Neural crest cell (in vitro differentiated cells): ENCODE measurements at regions not wholly inside any gene's neighbourhood (a gene's known extent, or its start where the extent isn't known, plus 50 kb on each side); places are given as distances from the start of the nearest gene placed in this dataset.

Experiments used
- DNase-seq: peaks from one replicate; pipeline ENCODE4 v3.0.0; 2021; ENCODE audit warnings: low read depth, mixed read lengths, low spot score
- H3K27ac Mint-ChIP-seq: one replicate; pipeline ENCODE4 v1.8.0; 2021; ENCODE audit warnings: mild to moderate bottlenecking, mixed read lengths; ENCODE audit not compliant: unreplicated experiment
- H3K27me3 Mint-ChIP-seq: 2 replicates; pipeline ENCODE4 v1.8.0; 2021; ENCODE audit warnings: low read depth, mild to moderate bottlenecking, mixed read lengths
- H3K36me3 Mint-ChIP-seq: 2 replicates; pipeline ENCODE4 v1.8.0; 2021; ENCODE audit warnings: low read depth, mild to moderate bottlenecking, mixed read lengths
- H3K4me1 Mint-ChIP-seq: 2 replicates; pipeline ENCODE4 v1.8.0; 2021; ENCODE audit warnings: mixed read lengths
- H3K4me3 Mint-ChIP-seq: one replicate; pipeline ENCODE4 v1.8.0; 2021; ENCODE audit warnings: mild to moderate bottlenecking, mixed read lengths
- H3K9me3 Mint-ChIP-seq: 2 replicates; pipeline ENCODE4 v1.8.0; 2021; ENCODE audit warnings: mixed read lengths
- CTCF ChIP-seq: fragments of 200-600 bp; sonication (generic); conservative IDR thresholded peaks from 2 replicates; pipeline ENCODE4 v1.5.0; 2021; ENCODE audit warnings: antibody characterized with exemption, mild to moderate bottlenecking

DNA sequence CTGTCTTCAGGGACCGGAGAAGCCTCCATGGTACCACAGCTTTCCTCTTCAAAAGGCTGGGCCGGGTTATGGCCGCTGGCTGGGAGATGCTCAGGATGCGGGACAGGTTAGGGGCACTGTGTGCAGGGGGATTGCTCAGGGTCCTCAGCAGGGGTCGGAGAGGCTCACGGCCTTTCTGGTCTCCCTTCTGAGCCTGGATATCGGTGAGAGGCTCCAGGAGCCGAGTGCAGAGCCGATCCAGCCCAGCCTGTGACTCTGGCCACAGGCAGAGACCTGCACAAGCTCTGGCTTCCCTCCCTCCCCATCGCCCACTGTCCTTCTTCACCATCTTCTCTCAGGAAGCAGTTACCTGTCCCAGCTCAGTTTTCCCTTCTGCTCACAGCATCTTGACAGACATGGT is 306.0 kb downstream of the ZNF536 start:
- Mint-ChIP-seq H3K36me3 (no peaks in the 10 kb centered on the region), H3K27ac (no peak overlapping the region), H3K4me1 (peaks cover 6% of the 10 kb centered on the region), H3K27me3 (peaks cover 30% of the 10 kb centered on the region), H3K4me3 (no peak overlapping the region), H3K9me3 (no peaks in the 10 kb centered on the region)
- DNase-seq, result no peak
- no peak for TF ChIP-seq CTCF

- no peak overlapping the region for H3K4me3 Mint-ChIP-seq
- H3K36me3 Mint-ChIP-seq, result no peaks in the 10 kb centered on the region
- H3K4me1 Mint-ChIP-seq, result peaks cover 1% of the 10 kb centered on the region
- DNase-seq, result no peak
- no peak overlapping the region for H3K27ac Mint-ChIP-seq
- peaks cover 26% of the 10 kb centered on the region for H3K27me3 Mint-ChIP-seq
- H3K9me3 Mint-ChIP-seq, result no peaks in the 10 kb centered on the region
- no peak for TF ChIP-seq CTCF
Measured at GRCh38 chr19:30677702-30678101, 305.5 kb downstream of the ZNF536 start.

DNA sequence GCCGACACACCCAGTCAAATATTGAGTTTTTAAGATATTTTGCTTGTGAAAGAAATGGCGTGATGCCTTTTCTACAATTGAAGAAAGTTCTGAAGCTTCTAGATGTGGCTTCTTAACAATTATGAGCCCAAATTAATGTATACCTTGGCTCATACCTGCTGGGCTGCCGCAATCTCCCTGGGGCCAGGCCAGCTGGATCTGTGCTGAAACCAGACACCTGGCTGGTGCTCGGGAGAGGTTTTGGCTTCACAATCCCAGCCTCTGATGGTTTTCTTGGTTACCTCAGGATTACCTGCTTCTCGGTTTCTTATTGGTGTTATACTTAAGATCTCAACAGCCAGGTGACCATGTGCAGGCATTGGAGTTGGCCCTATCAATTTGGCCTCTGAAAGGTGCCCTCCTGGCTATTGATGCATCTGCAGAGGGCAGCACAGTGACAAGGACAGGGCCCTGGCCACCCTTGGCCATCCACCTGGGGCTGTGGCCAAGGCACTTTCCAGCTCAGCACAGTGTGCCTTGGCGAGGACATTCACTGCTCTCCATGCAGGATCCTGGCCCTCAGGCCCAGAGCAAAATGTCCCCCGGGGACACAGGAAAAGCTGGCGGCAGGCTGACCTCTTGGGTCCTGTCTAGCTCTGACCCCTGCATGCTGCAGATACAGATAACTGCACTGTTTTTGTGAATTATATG is 305.0 kb downstream of the ZNF536 start:
- H3K36me3 Mint-ChIP-seq, result no peaks in the 10 kb centered on the region
- peaks cover 26% of the 10 kb centered on the region for H3K27me3 Mint-ChIP-seq
- H3K9me3 Mint-ChIP-seq, result no peaks in the 10 kb centered on the region
- DNase-seq, result no peak
- TF ChIP-seq CTCF, result no peak
- H3K4me3 Mint-ChIP-seq, result no peak overlapping the region
- H3K4me1 Mint-ChIP-seq, result no peaks in the 10 kb centered on the region
- H3K27ac Mint-ChIP-seq, result no peak overlapping the region

- TF ChIP-seq CTCF, result no peak
Measured at GRCh38 chr19:30675086-30675485, 302.9 kb downstream of the ZNF536 start.

DNA sequence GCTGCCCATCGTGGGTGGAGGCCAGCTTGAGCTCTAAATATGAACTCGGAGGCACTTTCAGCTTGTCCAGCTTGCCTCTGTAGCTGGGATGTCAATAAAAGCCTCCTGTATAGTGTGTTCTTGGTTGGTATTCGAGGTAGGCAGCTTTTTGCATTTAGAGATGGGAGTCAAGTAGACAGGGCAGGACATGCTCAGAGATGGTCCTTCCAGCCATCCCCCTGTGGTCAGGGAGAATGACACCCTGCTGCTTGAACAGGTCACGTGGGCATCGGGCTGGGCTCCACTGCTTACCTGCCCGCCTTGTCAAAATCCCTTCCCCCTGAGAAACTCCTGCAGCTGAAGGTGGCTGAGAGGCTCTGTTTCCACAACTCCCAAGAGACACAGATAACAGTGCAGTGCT is 302.5 kb downstream of the ZNF536 start:
- Mint-ChIP-seq H3K27me3 (peaks cover 23% of the 10 kb centered on the region), H3K36me3 (no peaks in the 10 kb centered on the region), H3K4me3 (no peak overlapping the region), H3K9me3 (no peaks in the 10 kb centered on the region), H3K4me1 (peaks cover under 1% of the 10 kb centered on the region), H3K27ac (no peak overlapping the region)
- TF ChIP-seq CTCF, result no peak
- no peak for DNase-seq

More at GRCh38 chr19:30675086-30675485, 302.9 kb downstream of the ZNF536 start:
- no peaks in the 10 kb centered on the region for H3K4me1 Mint-ChIP-seq
- no peak overlapping the region for H3K4me3 Mint-ChIP-seq
- no peaks in the 10 kb centered on the region for H3K9me3 Mint-ChIP-seq
- peaks cover 23% of the 10 kb centered on the region for H3K27me3 Mint-ChIP-seq
- H3K27ac Mint-ChIP-seq, result no peak overlapping the region
- no peak for DNase-seq
- no peaks in the 10 kb centered on the region for H3K36me3 Mint-ChIP-seq
